Tibial artery (tissue), 4 donors: ENCODE measurements at regions not wholly inside any gene's neighbourhood (a gene's known extent, or its start where the extent isn't known, plus 50 kb on each side); places are given as distances from the start of the nearest gene placed in this dataset.

ENCODE experiments used
- DNase-seq, 2 donors: peaks; one replicate each; pipeline ENCODE4 v3.0.0-alpha.2; 2019
- H3K27ac ChIP-seq, 2 donors: fragments of 200-600 bp; sonication (generic) in 1 of 2; 1 replicate in 1 of 2; 2 replicates in 1 of 2; pipeline ENCODE4 v1.5.1; 2018 to 2019; ENCODE audit warnings: mild to moderate bottlenecking in 1 of 2
- H3K27me3 ChIP-seq, 2 donors: fragments of 200-600 bp; sonication (generic) in 1 of 2; one replicate each; pipeline versions ENCODE4 v1.5.1 to v1.6.0; 2016 to 2019
- H3K36me3 ChIP-seq, 3 donors: fragments of 200-600 bp; sonication (generic) in 2 of 3; one replicate each; pipeline ENCODE4 v1.5.1; 2016 to 2019; ENCODE audit warnings: mild to moderate bottlenecking in 2 of 3
- H3K4me1 ChIP-seq, 4 donors: fragments of 200-600 bp; sonication (generic) in 2 of 4; 1 replicate in 3 of 4; 2 replicates in 1 of 4; pipeline ENCODE4 v1.5.1; 2016 to 2019
- H3K4me3 ChIP-seq, 2 donors: fragments of 200-600 bp; sonication (generic) in 1 of 2; 1 replicate in 1 of 2; 2 replicates in 1 of 2; pipeline ENCODE4 v1.5.1; 2018 to 2019; ENCODE audit warnings: mild to moderate bottlenecking in 2 of 2
- H3K9me3 ChIP-seq, 3 donors: fragments of 200-600 bp; sonication (generic) in 1 of 3; one replicate each; pipeline ENCODE4 v1.5.1; 2016 to 2019
- intact Hi-C: fragments of 100-400 bp; cut with DNase I; formaldehyde crosslinking; loops from one replicate; pipeline ENCODE4 v1.15.0; 2023; ENCODE audit warnings: low total_unique reads
- TF ChIP-seq, protein P1 (sequence below), 2 experiments: fragments of 200-600 bp in 1 of 2; fragments of 450-650 bp in 1 of 2; IDR thresholded peaks; one replicate each; pipeline ENCODE4 v1.5.1; 2017 to 2019; ENCODE audit warnings: antibody characterized with exemption in 2 of 2, mild to moderate bottlenecking in 1 of 2, moderate library complexity in 1 of 2

- H3K4me1 ChIP-seq, result peaks cover 0 to 36% (median 7%) of the 10 kb centered on the region in 4 donors
- no peak overlapping the region for H3K4me3 ChIP-seq
- TF ChIP-seq, protein P1, sequence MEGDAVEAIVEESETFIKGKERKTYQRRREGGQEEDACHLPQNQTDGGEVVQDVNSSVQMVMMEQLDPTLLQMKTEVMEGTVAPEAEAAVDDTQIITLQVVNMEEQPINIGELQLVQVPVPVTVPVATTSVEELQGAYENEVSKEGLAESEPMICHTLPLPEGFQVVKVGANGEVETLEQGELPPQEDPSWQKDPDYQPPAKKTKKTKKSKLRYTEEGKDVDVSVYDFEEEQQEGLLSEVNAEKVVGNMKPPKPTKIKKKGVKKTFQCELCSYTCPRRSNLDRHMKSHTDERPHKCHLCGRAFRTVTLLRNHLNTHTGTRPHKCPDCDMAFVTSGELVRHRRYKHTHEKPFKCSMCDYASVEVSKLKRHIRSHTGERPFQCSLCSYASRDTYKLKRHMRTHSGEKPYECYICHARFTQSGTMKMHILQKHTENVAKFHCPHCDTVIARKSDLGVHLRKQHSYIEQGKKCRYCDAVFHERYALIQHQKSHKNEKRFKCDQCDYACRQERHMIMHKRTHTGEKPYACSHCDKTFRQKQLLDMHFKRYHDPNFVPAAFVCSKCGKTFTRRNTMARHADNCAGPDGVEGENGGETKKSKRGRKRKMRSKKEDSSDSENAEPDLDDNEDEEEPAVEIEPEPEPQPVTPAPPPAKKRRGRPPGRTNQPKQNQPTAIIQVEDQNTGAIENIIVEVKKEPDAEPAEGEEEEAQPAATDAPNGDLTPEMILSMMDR (IDR thresholded peaks at IDR 0.05), result no peak
- H3K36me3 ChIP-seq, result no peaks in the 10 kb centered on the region
- DNase-seq, result peak; percentile 42 to 83
- peak overlapping the region; percentile 67 to 72 for H3K27ac ChIP-seq
- H3K9me3 ChIP-seq, result no peaks in the 10 kb centered on the region
- no peaks in the 10 kb centered on the region for H3K27me3 ChIP-seq
- intact Hi-C loops, result loop anchor here (10.0 kb wide), 1 partner anchor 150 kb away; the partner anchor contains the start of gene FZD8
These were observed 153.2 kb upstream of the FZD8 start for GRCh38 chr10:35795131-35795824.

- no peaks in the 10 kb centered on the region for H3K36me3 ChIP-seq
- DNase-seq, result peak; percentile 54 to 85
- intact Hi-C loops, result loop anchor here (10.0 kb wide), 1 partner anchor 150 kb away; the partner anchor contains the start of gene FZD8
These were observed 152.6 kb upstream of the FZD8 start for GRCh38 chr10:35794703-35795102.

DNA sequence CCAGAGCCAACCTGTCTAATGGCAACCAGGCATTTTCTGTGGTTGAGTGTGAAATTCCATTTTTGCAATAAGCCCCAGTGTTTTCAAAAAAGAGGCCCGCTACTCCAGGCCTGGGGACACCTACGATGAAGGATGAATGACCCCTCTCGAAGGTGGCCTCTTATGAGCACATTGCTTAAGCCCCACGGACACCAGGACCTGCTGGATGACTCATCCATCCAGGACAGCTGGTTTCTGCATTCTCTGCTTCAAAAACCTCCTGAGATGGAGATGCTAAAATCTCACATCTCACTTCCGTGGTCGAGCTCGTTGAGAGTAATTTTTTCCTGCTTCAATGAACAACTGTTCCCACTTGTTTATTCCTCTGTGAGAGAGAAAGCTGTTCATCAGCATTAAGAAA is 150.2 kb upstream of the FZD8 start:
- H3K36me3 ChIP-seq, result no peaks in the 10 kb centered on the region
- no peaks in the 10 kb centered on the region for H3K9me3 ChIP-seq
- H3K4me1 ChIP-seq, result peaks cover 0 to 28% (median 4%) of the 10 kb centered on the region in 4 donors
- intact Hi-C loops, result loop anchor here (10.0 kb wide), 1 partner anchor 147 kb away; the partner anchor contains the start of gene FZD8
- DNase-seq, result no peak
- no peaks in the 10 kb centered on the region for H3K27me3 ChIP-seq
- no peak overlapping the region for H3K4me3 ChIP-seq
- no peak overlapping the region for H3K27ac ChIP-seq
- TF ChIP-seq, protein P1 (IDR thresholded peaks at IDR 0.05), result no peak

More at GRCh38 chr10:35794703-35795102, 152.6 kb upstream of the FZD8 start:
- Histone ChIP-seq H3K27ac (peak overlapping the region; percentile 67 to 72), H3K4me3 (no peak overlapping the region), H3K9me3 (no peaks in the 10 kb centered on the region), H3K27me3 (no peaks in the 10 kb centered on the region), H3K4me1 (peaks cover 0 to 36% (median 7%) of the 10 kb centered on the region in 4 donors)
- TF ChIP-seq, protein P1 (IDR thresholded peaks at IDR 0.05), result peak; percentile 41 to 78

DNA sequence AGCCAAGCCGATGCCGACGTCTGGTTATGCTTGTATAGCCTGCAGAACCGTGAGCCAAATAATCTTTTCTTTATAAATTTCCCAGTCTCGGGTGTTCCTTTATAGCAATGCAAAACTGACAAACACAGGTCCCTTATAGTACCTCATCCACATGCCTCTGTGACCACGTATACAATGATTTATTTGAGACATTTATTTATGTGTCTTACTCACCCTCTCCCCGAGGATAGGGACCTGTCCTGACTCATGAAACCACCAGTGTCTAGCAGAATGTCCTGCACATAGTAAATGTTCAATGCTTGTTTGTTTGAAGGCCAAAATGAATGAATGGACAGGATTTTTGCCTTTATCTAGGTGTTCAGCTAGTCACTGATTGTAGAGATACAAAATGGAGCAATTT is 147.9 kb upstream of the FZD8 start:
- intact Hi-C loops, result loop anchor here (10.0 kb wide), 1 partner anchor 145 kb away; the partner anchor contains the start of gene FZD8
- no peak for DNase-seq
- Histone ChIP-seq H3K27me3 (no peaks in the 10 kb centered on the region), H3K4me3 (no peak overlapping the region), H3K27ac (no peak overlapping the region), H3K36me3 (no peaks in the 10 kb centered on the region), H3K4me1 (peaks cover 0 to 7% (median under 1%) of the 10 kb centered on the region in 4 donors), H3K9me3 (no peaks in the 10 kb centered on the region)
- TF ChIP-seq, protein P1 (IDR thresholded peaks at IDR 0.05), result no peak

GRCh38 chr10:35784751-35785150 is 142.7 kb upstream of the FZD8 start:
- DNase-seq, result no peak
- TF ChIP-seq, protein P1 (IDR thresholded peaks at IDR 0.05), result no peak
- Histone ChIP-seq H3K27me3 (no peaks in the 10 kb centered on the region), H3K9me3 (no peaks in the 10 kb centered on the region), H3K4me3 (no peak overlapping the region), H3K36me3 (no peaks in the 10 kb centered on the region), H3K27ac (no peak overlapping the region), H3K4me1 (no peaks in the 10 kb centered on the region)
- intact Hi-C loops, result no loop called here
